ENCODE measurements at regions not wholly inside any gene's neighbourhood (a gene's known extent, or its start where the extent isn't known, plus 50 kb on each side); places are given as distances from the start of the nearest gene placed in this dataset.

GRCh38 chr18:77967791-77968190, 718.1 kb downstream of the GALR1 start:
- no peaks in the 10 kb centered on the region for H3K9me1 ChIP-seq (ENCODE audit: control insufficient read depth, extremely low read depth, insufficient read depth, low read length)
- no peaks in the 10 kb centered on the region for H3K79me2 ChIP-seq (ENCODE audit: control insufficient read depth, insufficient read depth, low read length)
- TF ChIP-seq EZH2 (IDR thresholded peaks at IDR 0.05; ENCODE audit: low read length) (no peak), CTCF (optimal IDR thresholded peaks at IDR 0.05 in 1 of 3, IDR thresholded peaks at IDR 0.05 in 1 of 3, conservative IDR thresholded peaks at IDR 0.05 in 1 of 3; ENCODE audit: extremely low read depth in 1 of 3, insufficient read depth in 2 of 3, low read length in 3 of 3) (no peak)
- no peak overlapping the region for H3K9ac ChIP-seq (ENCODE audit: control insufficient read depth, extremely low read depth, insufficient read depth, low read length)
- H3K27ac ChIP-seq (ENCODE audit: control insufficient read depth, insufficient read depth, low read length) = no peak overlapping the region
- H3K36me3 ChIP-seq (ENCODE audit: control insufficient read depth in 2 of 2, extremely low read depth in 1 of 2, insufficient read depth in 2 of 2, low read length in 2 of 2) = no peaks in the 10 kb centered on the region
- no peak overlapping the region for H3K4me2 ChIP-seq (ENCODE audit: control insufficient read depth, extremely low read depth, insufficient read depth, low read depth, low read length)
- DNase-seq (ENCODE audit: low read depth, low spot score) (no peak), FAIRE-seq (no peak)
- H3K4me1 ChIP-seq (ENCODE audit: control insufficient read depth, extremely low read depth, insufficient read depth, low read length) = no peaks in the 10 kb centered on the region
- peaks cover 16% of the 10 kb centered on the region for H3K9me3 ChIP-seq (ENCODE audit: control insufficient read depth, low read depth, low read length)
- dilution Hi-C loops (cut with MboI; ENCODE audit: extremely low pct_ligation_motif_present, low sequenced_read_pairs) = no loop called here
- H3K4me3 ChIP-seq (ENCODE audit: control insufficient read depth in 2 of 3, extremely low read depth in 1 of 3, insufficient read depth in 2 of 3, low read depth in 1 of 3, low read length in 3 of 3) = no peak overlapping the region
- no peak overlapping the region for H2AFZ ChIP-seq (ENCODE audit: control insufficient read depth, low read length)
- H4K20me1 ChIP-seq (ENCODE audit: control insufficient read depth, extremely low read depth, insufficient read depth, low read length) = no peaks in the 10 kb centered on the region
- H3K27me3 ChIP-seq (ENCODE audit: control insufficient read depth, extremely low read depth, insufficient read depth, low read length) = no peaks in the 10 kb centered on the region

DNA sequence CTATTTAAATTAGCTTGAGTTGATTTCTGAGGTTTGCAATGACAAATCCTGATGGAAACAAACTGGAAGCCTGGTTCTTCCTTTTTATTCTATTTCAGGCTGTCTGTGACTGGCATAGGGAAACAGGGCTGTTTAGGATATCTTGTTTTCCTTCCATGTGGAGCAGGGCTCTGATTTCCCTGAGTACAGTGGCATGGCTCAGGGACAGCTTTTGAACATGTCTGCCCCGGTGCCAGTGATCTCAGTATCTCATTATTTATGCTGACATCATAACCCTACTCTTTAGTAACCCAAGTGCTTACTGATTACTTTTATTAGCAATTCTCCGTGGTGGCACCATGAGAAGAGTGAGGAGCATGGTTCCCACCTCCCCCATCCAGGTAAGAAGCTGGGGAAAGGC, 720.3 kb downstream of the GALR1 start:
- no peaks in the 10 kb centered on the region for H3K36me3 ChIP-seq (ENCODE audit: control insufficient read depth in 2 of 2, extremely low read depth in 1 of 2, insufficient read depth in 2 of 2, low read length in 2 of 2)
- H3K4me2 ChIP-seq (ENCODE audit: control insufficient read depth, extremely low read depth, insufficient read depth, low read depth, low read length) = no peak overlapping the region
- dilution Hi-C loops (cut with MboI; ENCODE audit: extremely low pct_ligation_motif_present, low sequenced_read_pairs) = no loop called here
- H3K9me3 ChIP-seq (ENCODE audit: control insufficient read depth, low read depth, low read length) = peaks cover 13% of the 10 kb centered on the region
- no peak for DNase-seq (ENCODE audit: low read depth, low spot score)
- no peaks in the 10 kb centered on the region for H3K79me2 ChIP-seq (ENCODE audit: control insufficient read depth, insufficient read depth, low read length)
- H3K9me1 ChIP-seq (ENCODE audit: control insufficient read depth, extremely low read depth, insufficient read depth, low read length) = no peaks in the 10 kb centered on the region
- H3K4me1 ChIP-seq (ENCODE audit: control insufficient read depth, extremely low read depth, insufficient read depth, low read length) = no peaks in the 10 kb centered on the region
- TF ChIP-seq CTCF (optimal IDR thresholded peaks at IDR 0.05 in 1 of 3, IDR thresholded peaks at IDR 0.05 in 1 of 3, conservative IDR thresholded peaks at IDR 0.05 in 1 of 3; ENCODE audit: extremely low read depth in 1 of 3, insufficient read depth in 2 of 3, low read length in 3 of 3) (no peak), EZH2 (IDR thresholded peaks at IDR 0.05; ENCODE audit: low read length) (no peak)
- H3K27ac ChIP-seq (ENCODE audit: control insufficient read depth, insufficient read depth, low read length) = no peak overlapping the region
- H2AFZ ChIP-seq (ENCODE audit: control insufficient read depth, low read length) = no peak overlapping the region
- no peaks in the 10 kb centered on the region for H4K20me1 ChIP-seq (ENCODE audit: control insufficient read depth, extremely low read depth, insufficient read depth, low read length)
- H3K27me3 ChIP-seq (ENCODE audit: control insufficient read depth, extremely low read depth, insufficient read depth, low read length) = no peaks in the 10 kb centered on the region
- H3K4me3 ChIP-seq (ENCODE audit: control insufficient read depth in 2 of 3, extremely low read depth in 1 of 3, insufficient read depth in 2 of 3, low read depth in 1 of 3, low read length in 3 of 3) = no peak overlapping the region
- H3K9ac ChIP-seq (ENCODE audit: control insufficient read depth, extremely low read depth, insufficient read depth, low read length) = no peak overlapping the region
- no peak for FAIRE-seq

All from keratinocyte (primary cell).